ENCODE measurements at regions not wholly inside any gene's neighbourhood (a gene's known extent, or its start where the extent isn't known, plus 50 kb on each side); places are given as distances from the start of the nearest gene placed in this dataset.

- H3K4me3 ChIP-seq (replicated peaks; ENCODE audit: low read depth, low read length), result no peak overlapping the region
- no peak for DNase-seq (ENCODE audit: extremely low read depth, low read depth)
- TF ChIP-seq CTCF (IDR thresholded peaks at IDR 0.05; ENCODE audit: low read depth, low read length, missing control alignments), result no peak
Measured at GRCh38 chr4:52192001-52192400, 140.9 kb downstream of the SPATA18 start.

GRCh38 chr4:52192721-52193135, 141.6 kb downstream of the SPATA18 start:
- H3K4me3 ChIP-seq (replicated peaks; ENCODE audit: low read depth, low read length), result no peak overlapping the region
- TF ChIP-seq CTCF (IDR thresholded peaks at IDR 0.05; ENCODE audit: low read depth, low read length, missing control alignments), result no peak
- peak; percentile 87 for DNase-seq (ENCODE audit: extremely low read depth, low read depth)

- no peak for DNase-seq (ENCODE audit: extremely low read depth, low read depth)
- no peak overlapping the region for H3K4me3 ChIP-seq (replicated peaks; ENCODE audit: low read depth, low read length)
- no peak for TF ChIP-seq CTCF (IDR thresholded peaks at IDR 0.05; ENCODE audit: low read depth, low read length, missing control alignments)
Measured at GRCh38 chr4:52195869-52196268, 144.8 kb downstream of the SPATA18 start.

GRCh38 chr4:52196606-52197130, 145.6 kb downstream of the SPATA18 start:
- no peak overlapping the region for H3K4me3 ChIP-seq (replicated peaks; ENCODE audit: low read depth, low read length)
- no peak for TF ChIP-seq CTCF (IDR thresholded peaks at IDR 0.05; ENCODE audit: low read depth, low read length, missing control alignments)
- no peak for DNase-seq (ENCODE audit: extremely low read depth, low read depth)

GRCh38 chr4:52197306-52197705, 146.2 kb downstream of the SPATA18 start:
- TF ChIP-seq CTCF (IDR thresholded peaks at IDR 0.05; ENCODE audit: low read depth, low read length, missing control alignments), result no peak
- no peak for DNase-seq (ENCODE audit: extremely low read depth, low read depth)
- H3K4me3 ChIP-seq (replicated peaks; ENCODE audit: low read depth, low read length), result no peak overlapping the region

- TF ChIP-seq CTCF (IDR thresholded peaks at IDR 0.05; ENCODE audit: low read depth, low read length, missing control alignments), result no peak
- no peak overlapping the region for H3K4me3 ChIP-seq (replicated peaks; ENCODE audit: low read depth, low read length)
- no peak for DNase-seq (ENCODE audit: extremely low read depth, low read depth)
Measured at GRCh38 chr4:52198294-52198693, 147.2 kb downstream of the SPATA18 start.

All from HFF-Myc (cell line).